ENCODE measurements at regions not wholly inside any gene's neighbourhood (a gene's known extent, or its start where the extent isn't known, plus 50 kb on each side); places are given as distances from the start of the nearest gene placed in this dataset.

DNA sequence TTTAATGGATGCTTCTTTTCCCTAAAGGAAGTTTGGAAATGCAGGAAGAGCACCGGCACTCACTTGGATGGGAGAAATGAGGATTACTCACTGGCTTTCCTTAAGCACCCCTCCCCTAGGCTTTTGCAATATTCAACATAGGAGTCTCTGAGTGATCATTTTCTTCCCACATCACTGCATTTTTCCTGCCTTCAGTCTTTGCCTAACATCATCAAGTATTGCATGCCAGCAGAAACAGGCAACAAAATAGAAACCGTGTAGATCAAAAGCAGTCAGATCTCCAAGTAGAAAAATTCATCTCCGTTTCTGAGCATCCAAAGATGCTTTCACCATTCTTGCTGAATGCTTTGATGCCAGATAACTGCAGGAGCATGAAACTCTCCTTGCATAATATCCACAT is 119.9 kb downstream of the ADCYAP1R1 start:
- no peak for DNase-seq (ENCODE audit: low spot score)

DNA sequence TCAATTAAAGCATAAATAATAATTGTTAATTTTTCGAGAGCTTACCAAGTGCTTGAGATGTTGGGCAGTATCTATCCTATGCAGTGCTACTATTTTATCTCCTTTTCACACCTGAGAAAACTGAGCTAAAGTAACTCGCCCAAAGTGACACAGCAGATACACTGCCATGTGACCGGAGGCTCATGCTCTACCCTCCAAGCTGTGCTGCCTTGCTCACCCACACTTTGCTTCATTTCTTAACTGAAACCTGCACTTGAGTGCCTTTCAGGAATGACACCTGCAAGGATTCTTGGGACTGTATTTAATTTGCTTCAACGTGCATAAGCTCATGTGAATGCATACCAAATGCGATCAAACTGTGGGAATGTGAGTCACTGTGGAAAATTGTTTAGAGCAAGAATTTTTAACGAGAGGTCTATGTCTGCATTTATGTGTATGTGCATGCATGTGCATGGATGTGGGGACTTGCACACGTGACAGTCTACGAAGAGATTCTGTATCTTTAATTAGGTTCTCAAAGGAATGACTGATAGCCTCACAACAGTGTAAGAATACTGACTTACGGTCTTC is 119.2 kb downstream of the ADCYAP1R1 start:
- peak; percentile 37 for DNase-seq (ENCODE audit: low spot score)
